ENCODE measurements at regions not wholly inside any gene's neighbourhood (a gene's known extent, or its start where the extent isn't known, plus 50 kb on each side); places are given as distances from the start of the nearest gene placed in this dataset.

GRCh38 chr3:180469149-180469548 lies 132.8 kb upstream of the TTC14 start:
- no peak overlapping the region for H3K4me3 ChIP-seq (ENCODE audit: low read depth in 2 of 2, low read length in 1 of 2)
- 0% methylated on average over 1 of the region's 1 CpG for WGBS (ENCODE audit: low lambda C conversion rate)
- ChIA-PET CTCF (interaction anchor here (0.6 kb wide), 1 partner anchor 173 kb away, joined by 4 read pairs; no protein-coding TSS in a partner anchor), POLR2A (no interaction called here)
- no peak for TF ChIP-seq JUND (IDR thresholded peaks at IDR 0.05)
- TF ChIP-seq RAD21 (IDR thresholded peaks at IDR 0.05; ENCODE audit: low read length), result no peak
- no peak for TF ChIP-seq GABPA (IDR thresholded peaks at IDR 0.05; ENCODE audit: low read depth)
- TF ChIP-seq CHD2 (IDR thresholded peaks at IDR 0.05; ENCODE audit: low read length, partially characterized antibody), result no peak
- no peak for TF ChIP-seq NFIC (IDR thresholded peaks at IDR 0.05; ENCODE audit: borderline replicate concordance)
- no peak for TF ChIP-seq RFX5 (IDR thresholded peaks at IDR 0.05; ENCODE audit: low read length)
- TF ChIP-seq, protein P1, sequence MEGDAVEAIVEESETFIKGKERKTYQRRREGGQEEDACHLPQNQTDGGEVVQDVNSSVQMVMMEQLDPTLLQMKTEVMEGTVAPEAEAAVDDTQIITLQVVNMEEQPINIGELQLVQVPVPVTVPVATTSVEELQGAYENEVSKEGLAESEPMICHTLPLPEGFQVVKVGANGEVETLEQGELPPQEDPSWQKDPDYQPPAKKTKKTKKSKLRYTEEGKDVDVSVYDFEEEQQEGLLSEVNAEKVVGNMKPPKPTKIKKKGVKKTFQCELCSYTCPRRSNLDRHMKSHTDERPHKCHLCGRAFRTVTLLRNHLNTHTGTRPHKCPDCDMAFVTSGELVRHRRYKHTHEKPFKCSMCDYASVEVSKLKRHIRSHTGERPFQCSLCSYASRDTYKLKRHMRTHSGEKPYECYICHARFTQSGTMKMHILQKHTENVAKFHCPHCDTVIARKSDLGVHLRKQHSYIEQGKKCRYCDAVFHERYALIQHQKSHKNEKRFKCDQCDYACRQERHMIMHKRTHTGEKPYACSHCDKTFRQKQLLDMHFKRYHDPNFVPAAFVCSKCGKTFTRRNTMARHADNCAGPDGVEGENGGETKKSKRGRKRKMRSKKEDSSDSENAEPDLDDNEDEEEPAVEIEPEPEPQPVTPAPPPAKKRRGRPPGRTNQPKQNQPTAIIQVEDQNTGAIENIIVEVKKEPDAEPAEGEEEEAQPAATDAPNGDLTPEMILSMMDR (IDR thresholded peaks at IDR 0.05), result no peak
- H3K9me3 ChIP-seq, result no peaks in the 10 kb centered on the region
- H3F3A ChIP-seq (replicated peaks; ENCODE audit: insufficient read depth), result no peaks in the 10 kb centered on the region
- no peaks in the 10 kb centered on the region for H3K27me3 ChIP-seq (ENCODE audit: insufficient read depth)
- no peaks in the 10 kb centered on the region for H3K79me2 ChIP-seq (ENCODE audit: insufficient read depth)
- H3K27ac ChIP-seq (ENCODE audit: low read depth in 2 of 2, low read length in 1 of 2), result no peak overlapping the region
- no peaks in the 10 kb centered on the region for H3K36me3 ChIP-seq (replicated peaks in 1 of 2; ENCODE audit: control insufficient read depth in 1 of 2, insufficient read depth in 2 of 2, low read length in 1 of 2)
- no peaks in the 10 kb centered on the region for H4K20me1 ChIP-seq (ENCODE audit: insufficient read depth)
- no peak overlapping the region for H2AFZ ChIP-seq (ENCODE audit: low read depth)
- H3K4me1 ChIP-seq (ENCODE audit: control insufficient read depth in 1 of 2, insufficient read depth in 2 of 2, low read depth in 1 of 2, low read length in 1 of 2), result 0 out of 4 replicates have a peak, but pooled peaks cover 0 to 4% of the 10 kb centered on the region in 2 experiments
- no peak for DNase-seq
- H3K4me2 ChIP-seq, result no peak overlapping the region
- no peaks in the 10 kb centered on the region for H3K9me2 ChIP-seq
- H3K9ac ChIP-seq, result no peak overlapping the region

- no peaks in the 10 kb centered on the region for H4K20me1 ChIP-seq (ENCODE audit: insufficient read depth)
- H3K36me3 ChIP-seq (replicated peaks in 1 of 2; ENCODE audit: control insufficient read depth in 1 of 2, insufficient read depth in 2 of 2, low read length in 1 of 2), result no peaks in the 10 kb centered on the region
- H3K4me3 ChIP-seq (ENCODE audit: low read depth in 2 of 2, low read length in 1 of 2), result no peak overlapping the region
- no peaks in the 10 kb centered on the region for H3K79me2 ChIP-seq (ENCODE audit: insufficient read depth)
- POLR2A ChIA-PET, result no interaction called here
- no peak for TF ChIP-seq ELF1 (IDR thresholded peaks at IDR 0.05)
- TF ChIP-seq EP300 (IDR thresholded peaks at IDR 0.05; ENCODE audit: borderline replicate concordance in 1 of 2, low read depth in 1 of 2, low read length in 1 of 2), result no peak
- TF ChIP-seq IRF3 (IDR thresholded peaks at IDR 0.05; ENCODE audit: low read depth, low read length), result no peak
- no peak for TF ChIP-seq RXRA (IDR thresholded peaks at IDR 0.05; ENCODE audit: borderline replicate concordance, low read depth)
- TF ChIP-seq, protein P2, sequence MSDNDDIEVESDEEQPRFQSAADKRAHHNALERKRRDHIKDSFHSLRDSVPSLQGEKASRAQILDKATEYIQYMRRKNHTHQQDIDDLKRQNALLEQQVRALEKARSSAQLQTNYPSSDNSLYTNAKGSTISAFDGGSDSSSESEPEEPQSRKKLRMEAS (IDR thresholded peaks at IDR 0.05; ENCODE audit: low read depth), result no peak
- no peak for TF ChIP-seq ZBTB33 (IDR thresholded peaks at IDR 0.05; ENCODE audit: borderline replicate concordance, low read depth)
- TF ChIP-seq TEAD4 (IDR thresholded peaks at IDR 0.05; ENCODE audit: borderline replicate concordance, insufficient read depth), result no peak
- TF ChIP-seq JUND (IDR thresholded peaks at IDR 0.05), result no peak
- no peak for TF ChIP-seq MEF2A (IDR thresholded peaks at IDR 0.05; ENCODE audit: borderline replicate concordance, low read depth)
- TF ChIP-seq, protein P3, sequence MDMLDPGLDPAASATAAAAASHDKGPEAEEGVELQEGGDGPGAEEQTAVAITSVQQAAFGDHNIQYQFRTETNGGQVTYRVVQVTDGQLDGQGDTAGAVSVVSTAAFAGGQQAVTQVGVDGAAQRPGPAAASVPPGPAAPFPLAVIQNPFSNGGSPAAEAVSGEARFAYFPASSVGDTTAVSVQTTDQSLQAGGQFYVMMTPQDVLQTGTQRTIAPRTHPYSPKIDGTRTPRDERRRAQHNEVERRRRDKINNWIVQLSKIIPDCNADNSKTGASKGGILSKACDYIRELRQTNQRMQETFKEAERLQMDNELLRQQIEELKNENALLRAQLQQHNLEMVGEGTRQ (IDR thresholded peaks at IDR 0.05; ENCODE audit: borderline replicate concordance, low read depth, low read length), result no peak
- H3K27me3 ChIP-seq (ENCODE audit: insufficient read depth), result no peaks in the 10 kb centered on the region
- WGBS (ENCODE audit: low lambda C conversion rate), result 69% methylated on average over 5 of the region's 5 CpGs
- no peaks in the 10 kb centered on the region for H3K9me3 ChIP-seq
- DNase-seq, result no peak
- H3F3A ChIP-seq (replicated peaks; ENCODE audit: insufficient read depth), result no peaks in the 10 kb centered on the region
- CTCF ChIA-PET, result no interaction called here
- no peaks in the 10 kb centered on the region for H3K4me1 ChIP-seq (ENCODE audit: control insufficient read depth in 1 of 2, insufficient read depth in 2 of 2, low read depth in 1 of 2, low read length in 1 of 2)
- no peak overlapping the region for H3K27ac ChIP-seq (ENCODE audit: low read depth in 2 of 2, low read length in 1 of 2)
- 0 out of 2 replicates have a peak, but pooled peaks cover 5% of the 10 kb centered on the region for H3K9me2 ChIP-seq
- H3K4me2 ChIP-seq, result no peak overlapping the region
- no peak overlapping the region for H2AFZ ChIP-seq (ENCODE audit: low read depth)
- H3K9ac ChIP-seq, result no peak overlapping the region
Measured at GRCh38 chr3:180478695-180479094, 123.3 kb upstream of the TTC14 start.

Measured in SK-N-SH (cell line).